Transverse colon (tissue), 3 donors: ENCODE measurements at regions not wholly inside any gene's neighbourhood (a gene's known extent, or its start where the extent isn't known, plus 50 kb on each side); places are given as distances from the start of the nearest gene placed in this dataset.

ENCODE experiments used
- CTCF ChIP-seq, 5 experiments: fragments of 200-600 bp in 3 of 5; fragments of 450-650 bp in 2 of 5; sonication (generic) in 3 of 5; IDR thresholded peaks; 1 replicate in 2 of 5; 2 replicates in 3 of 5; pipeline ENCODE4 v1.5.1; 2016 to 2017; ENCODE audit warnings: antibody characterized with exemption in 5 of 5, inconsistent platforms in 3 of 5, mild to moderate bottlenecking in 2 of 5, moderate library complexity in 1 of 5
- POLR2A ChIP-seq: fragments of 450-650 bp; IDR thresholded peaks from one replicate; pipeline ENCODE4 v1.6.1; 2016; ENCODE audit warnings: antibody characterized with exemption, mild to moderate bottlenecking, moderate library complexity

GRCh38 chr3:30511524-30512251 lies 94.7 kb upstream of the TGFBR2 start:
- TF ChIP-seq POLR2A (no peak), CTCF (IDR thresholded peaks at IDR 0.05) (no peak)
